ENCODE measurements at regions not wholly inside any gene's neighbourhood (a gene's known extent, or its start where the extent isn't known, plus 50 kb on each side); places are given as distances from the start of the nearest gene placed in this dataset.
"Not testable (repeated sequence)": the region's sequence is repeated elsewhere in the genome, so short reads cannot be mapped to it uniquely, and the experiment has no call there.

GRCh38 chr7:35906191-35906908 is 105.5 kb downstream of the SEPTIN7 start:
- intact Hi-C loops (cut with DNase I, micrococcal nuclease), result loop anchor here (2.0 to 10.0 kb wide), 2 partner anchors 198 to 202 kb away; no protein-coding TSS in a partner anchor
- DNase-seq (peak; percentile 24 to 29), ATAC-seq (peak; percentile 76)

- intact Hi-C loops (cut with DNase I, micrococcal nuclease), result loop anchor here in 1 of 2 donors (10.0 kb wide), 1 partner anchor 204 kb away; no protein-coding TSS in a partner anchor
- no peak for DNase-seq
- ATAC-seq, result no peak
Measured at GRCh38 chr7:35908331-35909216, 107.7 kb downstream of the SEPTIN7 start.

GRCh38 chr7:35909870-35910357 is 109.1 kb downstream of the SEPTIN7 start:
- intact Hi-C loops (cut with DNase I, micrococcal nuclease), result loop anchor here (10.0 kb wide), 2 partner anchors 65 to 205 kb away; no protein-coding TSS in a partner anchor
- no peak for ATAC-seq
- DNase-seq, result no peak

- DNase-seq, ATAC-seq: not testable (repeated sequence)
- intact Hi-C loops (cut with DNase I, micrococcal nuclease), result loop anchor here in 1 of 2 donors (10.0 kb wide), 1 partner anchor 64 kb away; no protein-coding TSS in a partner anchor
Measured at GRCh38 chr7:35910621-35911020, 109.8 kb downstream of the SEPTIN7 start.

- intact Hi-C loops (cut with DNase I, micrococcal nuclease), result loop anchor here in 1 of 2 donors (10.0 kb wide), 1 partner anchor 61 kb away; no protein-coding TSS in a partner anchor
- DNase-seq, ATAC-seq: not testable (repeated sequence)
Measured at GRCh38 chr7:35913350-35913749, 112.5 kb downstream of the SEPTIN7 start.

- not testable (repeated sequence) for DNase-seq, ATAC-seq
- intact Hi-C loops (cut with DNase I, micrococcal nuclease), result loop anchor here in 1 of 2 donors (10.0 kb wide), 1 partner anchor 61 kb away; no protein-coding TSS in a partner anchor
Measured at GRCh38 chr7:35914214-35914613, 113.4 kb downstream of the SEPTIN7 start.

- ATAC-seq, DNase-seq: not testable (repeated sequence)
- intact Hi-C loops (cut with DNase I, micrococcal nuclease), result loop anchor here in 1 of 2 donors (10.0 kb wide), 1 partner anchor 59 kb away; no protein-coding TSS in a partner anchor
Measured at GRCh38 chr7:35915247-35915955, 114.5 kb downstream of the SEPTIN7 start.

- intact Hi-C loops (cut with DNase I, micrococcal nuclease), result loop anchor here in 1 of 2 donors (10.0 kb wide), 1 partner anchor 57 kb away; no protein-coding TSS in a partner anchor
- DNase-seq, ATAC-seq: not testable (repeated sequence)
Measured at GRCh38 chr7:35918217-35918616, 117.4 kb downstream of the SEPTIN7 start.

- not testable (repeated sequence) for ATAC-seq, DNase-seq
- intact Hi-C loops (cut with DNase I, micrococcal nuclease), result loop anchor here in 1 of 2 donors (10.0 kb wide), 1 partner anchor 55 kb away; no protein-coding TSS in a partner anchor
Measured at GRCh38 chr7:35919607-35920006, 118.8 kb downstream of the SEPTIN7 start.

- ATAC-seq; intact Hi-C loops (cut with DNase I, micrococcal nuclease); DNase-seq: not testable (repeated sequence)
Measured at GRCh38 chr7:35921338-35921737, 120.5 kb downstream of the SEPTIN7 start.

GRCh38 chr7:35924668-35925067 is 123.8 kb downstream of the SEPTIN7 start:
- DNase-seq; ATAC-seq; intact Hi-C loops (cut with DNase I, micrococcal nuclease): not testable (repeated sequence)

- ATAC-seq; DNase-seq; intact Hi-C loops (cut with DNase I, micrococcal nuclease): not testable (repeated sequence)
Measured at GRCh38 chr7:35926966-35927365, 126.1 kb downstream of the SEPTIN7 start.

GRCh38 chr7:35931134-35931533 is 130.3 kb downstream of the SEPTIN7 start:
- ATAC-seq; DNase-seq; intact Hi-C loops (cut with DNase I, micrococcal nuclease): not testable (repeated sequence)

GRCh38 chr7:35931551-35931950 is 130.7 kb downstream of the SEPTIN7 start:
- ATAC-seq; DNase-seq; intact Hi-C loops (cut with DNase I, micrococcal nuclease): not testable (repeated sequence)

- intact Hi-C loops (cut with DNase I, micrococcal nuclease); DNase-seq; ATAC-seq: not testable (repeated sequence)
Measured at GRCh38 chr7:35940695-35941094, 139.8 kb downstream of the SEPTIN7 start.

- DNase-seq; intact Hi-C loops (cut with DNase I, micrococcal nuclease); ATAC-seq: not testable (repeated sequence)
Measured at GRCh38 chr7:35945621-35946020, 144.8 kb downstream of the SEPTIN7 start.

- ATAC-seq; intact Hi-C loops (cut with DNase I, micrococcal nuclease); DNase-seq: not testable (repeated sequence)
Measured at GRCh38 chr7:35955735-35956134, 154.9 kb downstream of the SEPTIN7 start.

GRCh38 chr7:35956988-35957387 is 156.1 kb downstream of the SEPTIN7 start:
- DNase-seq; intact Hi-C loops (cut with DNase I, micrococcal nuclease); ATAC-seq: not testable (repeated sequence)
